ENCODE measurements at regions not wholly inside any gene's neighbourhood (a gene's known extent, or its start where the extent isn't known, plus 50 kb on each side); places are given as distances from the start of the nearest gene placed in this dataset.
"Not testable (repeated sequence)": the region's sequence is repeated elsewhere in the genome, so short reads cannot be mapped to it uniquely, and the experiment has no call there.

GRCh38 chrX:101749436-101749835 lies 89.8 kb upstream of the ARMCX2 start:
- ATAC-seq (ENCODE audit: low read depth) = no peak
- Mint-ChIP-seq H3K27me3 (peaks cover 16% of the 10 kb centered on the region), H3K27ac (no peak overlapping the region), H3K4me3 (no peak overlapping the region), H3K4me1 (no peaks in the 10 kb centered on the region), H3K36me3 (ENCODE audit: low read depth) (no peaks in the 10 kb centered on the region), H3K9me3 (no peaks in the 10 kb centered on the region)
- no peak for DNase-seq
- ChIA-PET CTCF (no interaction called here), POLR2A (no interaction called here)
- no peak for TF ChIP-seq CTCF (IDR thresholded peaks at IDR 0.05)
- intact Hi-C loops (cut with micrococcal nuclease) = no loop called here

GRCh38 chrX:101745046-101745445 lies 85.4 kb upstream of the ARMCX2 start:
- Mint-ChIP-seq H3K36me3 (ENCODE audit: low read depth) (no peaks in the 10 kb centered on the region), H3K27me3 (peaks cover 9% of the 10 kb centered on the region), H3K27ac (no peak overlapping the region), H3K4me1 (no peaks in the 10 kb centered on the region), H3K9me3 (no peaks in the 10 kb centered on the region), H3K4me3 (no peak overlapping the region)
- no peak for TF ChIP-seq CTCF (IDR thresholded peaks at IDR 0.05)
- intact Hi-C loops (cut with micrococcal nuclease) = no loop called here
- ATAC-seq (ENCODE audit: low read depth) (no peak), DNase-seq (no peak)
- POLR2A ChIA-PET = no interaction called here
- CTCF ChIA-PET = no interaction called here

DNA sequence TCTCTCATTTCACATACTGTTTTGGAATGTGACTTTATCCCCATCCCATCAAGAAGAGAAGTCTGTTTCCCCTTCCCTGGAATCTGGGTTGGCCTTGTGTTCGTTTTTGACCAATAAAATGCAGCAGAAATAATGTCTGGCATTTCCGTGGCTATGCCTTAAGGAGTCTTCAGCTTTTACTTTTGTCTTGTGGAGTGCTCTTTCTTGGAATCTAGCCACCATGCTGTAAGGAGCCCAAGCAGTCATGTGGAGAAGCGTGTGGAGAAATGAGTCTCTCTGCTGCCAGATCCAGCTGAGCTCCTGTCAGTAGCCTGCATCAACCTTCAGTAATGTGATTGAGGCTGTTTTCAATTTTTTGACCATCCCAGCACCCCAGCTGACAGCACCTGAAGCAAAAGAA lies 84.4 kb upstream of the ARMCX2 start:
- DNase-seq (no peak), ATAC-seq (ENCODE audit: low read depth) (no peak)
- Mint-ChIP-seq H3K27ac (no peak overlapping the region), H3K4me3 (no peak overlapping the region), H3K9me3 (no peaks in the 10 kb centered on the region), H3K27me3 (peaks cover 9% of the 10 kb centered on the region), H3K4me1 (no peaks in the 10 kb centered on the region), H3K36me3 (ENCODE audit: low read depth) (no peaks in the 10 kb centered on the region)
- no peak for TF ChIP-seq CTCF (IDR thresholded peaks at IDR 0.05)
- CTCF ChIA-PET = no interaction called here
- POLR2A ChIA-PET = no interaction called here
- intact Hi-C loops (cut with micrococcal nuclease) = no loop called here

DNA sequence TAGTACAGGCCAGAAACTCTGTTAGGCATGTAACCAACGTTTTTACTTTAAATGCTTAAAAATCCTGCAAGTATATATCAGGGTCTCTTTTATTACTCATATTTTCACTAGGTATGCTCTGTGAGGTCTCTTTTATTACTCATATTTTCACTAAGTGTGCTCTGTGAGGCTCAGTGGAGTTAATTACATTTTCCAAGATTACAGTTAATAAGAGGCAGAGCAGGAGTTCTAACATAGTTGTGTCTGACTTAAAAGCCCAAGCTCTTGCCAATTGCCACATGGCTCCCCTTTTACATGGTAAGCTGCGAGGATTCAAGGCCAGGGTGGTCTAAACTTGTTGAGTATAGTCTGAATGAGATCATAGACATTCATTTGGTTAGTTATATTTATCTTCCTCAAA lies 81.0 kb upstream of the ARMCX2 start:
- Mint-ChIP-seq H3K27me3 (peaks cover 9% of the 10 kb centered on the region), H3K27ac (no peak overlapping the region), H3K4me3 (no peak overlapping the region), H3K36me3 (ENCODE audit: low read depth) (no peaks in the 10 kb centered on the region), H3K9me3 (no peaks in the 10 kb centered on the region), H3K4me1 (no peaks in the 10 kb centered on the region)
- DNase-seq (no peak), ATAC-seq (ENCODE audit: low read depth) (no peak)
- TF ChIP-seq CTCF (IDR thresholded peaks at IDR 0.05) = no peak
- CTCF ChIA-PET = no interaction called here
- intact Hi-C loops (cut with micrococcal nuclease) = no loop called here
- POLR2A ChIA-PET = no interaction called here

GRCh38 chrX:101738867-101739266 lies 79.2 kb upstream of the ARMCX2 start:
- H3K27me3 Mint-ChIP-seq; DNase-seq; CTCF ChIA-PET; POLR2A ChIA-PET; H3K4me1 Mint-ChIP-seq; H3K36me3 Mint-ChIP-seq (ENCODE audit: low read depth); H3K9me3 Mint-ChIP-seq; H3K27ac Mint-ChIP-seq; H3K4me3 Mint-ChIP-seq; intact Hi-C loops (cut with micrococcal nuclease); ATAC-seq (ENCODE audit: low read depth): not testable (repeated sequence)

GRCh38 chrX:101738411-101738810 lies 78.8 kb upstream of the ARMCX2 start:
- H3K4me1 Mint-ChIP-seq; H3K27ac Mint-ChIP-seq; H3K36me3 Mint-ChIP-seq (ENCODE audit: low read depth); POLR2A ChIA-PET; ATAC-seq (ENCODE audit: low read depth); H3K27me3 Mint-ChIP-seq; CTCF ChIA-PET; intact Hi-C loops (cut with micrococcal nuclease); H3K4me3 Mint-ChIP-seq; H3K9me3 Mint-ChIP-seq; DNase-seq: not testable (repeated sequence)
